ENCODE measurements at regions not wholly inside any gene's neighbourhood (a gene's known extent, or its start where the extent isn't known, plus 50 kb on each side); places are given as distances from the start of the nearest gene placed in this dataset.
"Not testable (repeated sequence)": the region's sequence is repeated elsewhere in the genome, so short reads cannot be mapped to it uniquely, and the experiment has no call there.

GRCh38 chrX:125089761-125090445, 229.8 kb upstream of the TEX13C start:
- DNase-seq, result no peak

DNA sequence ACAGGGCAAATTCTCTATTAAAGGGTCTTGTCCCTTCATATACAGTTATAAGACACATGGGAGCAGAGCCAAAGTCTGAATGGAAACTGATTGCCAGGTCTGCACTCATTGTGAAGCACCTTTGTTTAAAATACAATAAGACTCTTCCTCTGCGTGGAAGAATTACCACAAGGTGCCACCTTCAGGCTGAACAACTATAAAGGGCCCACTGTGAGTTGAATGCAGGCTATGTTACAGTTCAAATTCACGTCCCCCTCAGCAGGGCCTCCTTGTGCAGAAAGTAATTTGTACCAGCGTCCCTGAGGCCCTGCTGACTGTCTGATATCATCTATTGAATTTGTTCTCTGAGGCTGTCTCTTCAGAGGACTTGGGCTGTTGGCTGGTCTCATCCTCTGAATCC, 225.8 kb upstream of the TEX13C start:
- DNase-seq, result no peak

- DNase-seq, result no peak
Observed at GRCh38 chrX:125094901-125095300, 224.8 kb upstream of the TEX13C start.

GRCh38 chrX:125096469-125096868, 223.2 kb upstream of the TEX13C start:
- DNase-seq, result no peak

- no peak for DNase-seq
Observed at GRCh38 chrX:125096870-125097269, 222.8 kb upstream of the TEX13C start.

- peak; percentile 88 for DNase-seq
Observed at GRCh38 chrX:125101971-125102755, 217.5 kb upstream of the TEX13C start.

DNA sequence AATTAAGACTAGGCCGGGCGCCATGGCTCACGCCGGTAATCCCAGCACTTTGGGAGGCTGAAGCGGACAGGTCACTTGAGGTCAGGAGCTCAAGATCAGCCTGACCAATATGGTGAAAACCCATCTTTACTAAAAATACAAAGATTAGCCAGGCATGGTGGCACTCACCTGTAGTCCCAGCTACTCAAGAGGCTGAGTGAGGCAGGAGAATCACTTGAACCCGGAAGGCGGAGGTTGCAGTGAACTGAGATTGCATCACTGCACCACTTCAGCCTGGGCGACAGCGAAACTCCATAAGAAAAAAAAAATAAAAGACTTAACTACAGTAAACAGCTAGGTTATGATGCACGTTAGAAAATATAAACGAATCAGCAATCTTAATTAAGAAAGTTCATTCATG, 216.0 kb upstream of the TEX13C start:
- DNase-seq, result no peak

DNA sequence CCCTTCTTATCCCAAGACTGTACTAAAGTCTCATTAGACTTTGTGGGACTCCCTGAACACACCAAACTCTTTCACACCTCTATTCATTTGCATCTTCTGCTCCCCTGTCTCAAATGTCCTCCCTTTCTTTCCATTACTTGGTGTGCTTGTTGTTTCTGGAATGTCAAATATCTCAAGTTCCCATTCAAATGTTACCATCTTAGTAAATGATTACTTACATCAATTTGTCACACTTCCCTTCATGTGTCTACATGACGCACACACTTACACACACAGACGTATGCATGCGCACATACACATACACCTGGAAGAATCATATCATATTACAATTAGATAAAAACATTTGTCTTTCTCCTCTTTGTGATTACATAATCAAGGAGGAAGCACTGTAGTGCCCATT, 210.8 kb upstream of the TEX13C start:
- DNase-seq, result no peak

DNA sequence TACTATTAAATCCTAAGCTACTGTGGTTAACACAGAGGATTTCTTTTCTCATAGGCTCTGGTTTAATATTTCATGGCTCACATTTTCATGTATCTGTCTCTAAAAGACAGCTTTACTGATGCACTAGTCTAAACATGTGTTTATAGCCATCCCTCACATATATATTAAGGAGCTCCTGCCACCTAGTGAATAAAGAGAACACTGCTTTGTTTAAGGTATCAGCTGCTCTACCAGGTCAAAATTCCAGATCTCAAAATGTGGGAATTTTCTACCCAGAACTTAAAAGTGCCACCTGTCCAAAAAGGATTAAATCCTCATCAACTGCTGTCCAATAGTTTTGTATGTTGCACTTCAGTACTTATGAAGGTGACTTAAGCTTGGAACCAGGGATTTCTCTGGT, 188.5 kb upstream of the TEX13C start:
- DNase-seq, result peak; percentile 73

GRCh38 chrX:125132274-125132673, 187.4 kb upstream of the TEX13C start:
- DNase-seq, result peak; percentile 27

DNA sequence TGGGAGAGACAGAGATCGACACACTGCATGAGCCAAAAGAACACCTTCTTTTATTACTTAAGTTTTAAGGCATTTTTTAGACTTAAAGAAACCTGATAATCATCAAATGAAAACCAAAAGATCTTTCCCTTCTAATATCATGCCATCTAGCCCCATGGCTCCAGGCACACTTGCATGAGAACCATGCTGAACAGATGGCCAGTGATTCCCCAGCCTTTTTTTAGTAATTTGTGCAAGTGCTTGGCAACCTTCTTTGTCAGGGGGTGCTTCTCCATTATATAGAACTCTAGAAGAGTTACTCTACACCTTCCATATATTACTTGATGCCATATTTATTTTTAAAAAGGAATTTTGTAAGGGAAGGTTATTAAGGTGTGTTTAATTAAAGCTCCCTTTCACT, 182.2 kb upstream of the TEX13C start:
- peak; percentile 47 for DNase-seq

- no peak for DNase-seq
Observed at GRCh38 chrX:125150231-125150630, 169.4 kb upstream of the TEX13C start.

DNA sequence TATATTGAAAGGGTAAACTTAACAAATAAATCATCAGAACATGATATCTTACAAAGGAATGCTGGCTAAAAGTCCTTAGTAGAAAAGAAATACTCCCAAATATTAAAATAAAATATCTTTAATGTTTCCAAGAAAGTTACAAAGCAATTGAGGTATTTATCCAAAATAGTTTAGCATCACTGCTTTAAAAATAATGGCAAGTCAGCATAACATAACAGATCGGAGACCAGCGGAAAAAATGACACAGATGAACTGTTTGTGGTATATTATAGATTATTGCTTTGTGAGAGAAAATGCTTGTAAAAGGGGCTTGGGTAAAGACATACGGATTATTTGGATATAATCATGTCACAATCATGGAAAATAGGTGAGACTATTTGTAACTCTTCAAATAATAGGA, 168.5 kb upstream of the TEX13C start:
- DNase-seq, result no peak

- no peak for DNase-seq
Observed at GRCh38 chrX:125152011-125152410, 167.7 kb upstream of the TEX13C start.

GRCh38 chrX:125153621-125154020, 166.1 kb upstream of the TEX13C start:
- DNase-seq, result no peak

DNA sequence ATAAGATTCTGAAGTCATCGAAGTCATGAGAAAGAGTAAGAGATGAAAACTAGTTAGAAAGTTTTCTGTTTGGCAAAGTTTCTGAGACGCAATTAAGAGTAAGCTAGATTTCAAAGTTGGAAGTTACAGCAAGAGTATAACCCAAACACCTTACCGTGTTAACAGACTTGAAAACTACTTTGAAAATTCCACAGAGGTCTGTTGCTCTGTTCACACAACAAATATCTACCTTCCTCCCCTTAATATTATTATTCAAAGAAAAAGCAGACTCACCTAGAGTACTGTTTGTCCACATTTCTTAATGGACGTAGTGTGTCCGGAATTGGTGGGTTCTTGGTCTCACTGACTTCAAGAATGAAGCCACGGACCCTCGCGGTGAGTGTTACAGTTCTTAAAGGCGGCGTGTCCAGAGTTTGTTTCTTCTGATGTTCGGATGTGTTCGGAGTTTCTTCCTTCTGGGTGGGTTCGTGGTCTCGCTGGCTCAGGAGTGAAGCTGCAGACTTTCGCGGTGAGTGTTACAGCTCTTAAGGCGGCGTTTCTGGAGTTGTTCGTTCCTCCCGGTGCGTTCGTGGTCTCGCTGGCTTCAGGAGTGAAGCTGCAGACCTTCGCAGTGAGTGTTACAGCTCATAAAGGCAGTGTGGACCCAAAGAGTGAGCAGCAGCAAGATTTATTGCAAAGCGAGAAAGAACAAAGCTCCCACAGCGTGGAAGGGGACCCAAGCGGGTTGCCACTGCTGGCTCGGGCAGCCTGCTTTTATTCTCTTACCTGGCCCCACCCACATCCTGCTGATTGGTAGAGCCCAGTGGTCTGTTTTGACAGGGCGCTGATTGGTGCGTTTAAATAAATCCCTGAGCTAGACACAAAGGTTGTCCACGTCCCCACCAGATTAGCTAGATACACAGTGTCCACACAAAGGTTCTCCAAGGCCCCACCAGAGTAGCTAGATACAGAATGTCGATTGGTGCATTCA, 165.1 kb upstream of the TEX13C start:
- not testable (repeated sequence) for DNase-seq

GRCh38 chrX:125155296-125156033, 164.2 kb upstream of the TEX13C start:
- DNase-seq, result not testable (repeated sequence)

DNA sequence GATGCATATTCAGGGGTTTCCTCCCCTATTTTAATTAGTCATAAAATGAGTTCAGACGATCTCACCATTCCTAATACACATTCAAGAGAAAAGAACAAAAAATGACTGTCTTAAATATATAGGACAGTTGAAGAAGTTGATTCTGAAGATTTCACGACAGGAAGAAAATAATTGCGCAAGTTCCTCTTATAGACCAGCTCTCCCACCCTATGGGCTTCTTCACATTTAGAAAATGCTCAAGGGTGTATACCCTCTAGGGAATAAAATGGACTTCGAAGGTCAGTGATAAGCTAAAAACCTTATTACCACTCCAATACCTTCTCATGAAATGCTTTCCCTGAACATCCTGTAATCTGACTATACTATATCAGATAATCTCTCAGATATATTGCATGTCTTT, 149.2 kb upstream of the TEX13C start:
- no peak for DNase-seq

GRCh38 chrX:125172531-125172930, 147.1 kb upstream of the TEX13C start:
- DNase-seq, result no peak

GRCh38 chrX:125175991-125176584, 143.6 kb upstream of the TEX13C start:
- DNase-seq, result no peak

DNA sequence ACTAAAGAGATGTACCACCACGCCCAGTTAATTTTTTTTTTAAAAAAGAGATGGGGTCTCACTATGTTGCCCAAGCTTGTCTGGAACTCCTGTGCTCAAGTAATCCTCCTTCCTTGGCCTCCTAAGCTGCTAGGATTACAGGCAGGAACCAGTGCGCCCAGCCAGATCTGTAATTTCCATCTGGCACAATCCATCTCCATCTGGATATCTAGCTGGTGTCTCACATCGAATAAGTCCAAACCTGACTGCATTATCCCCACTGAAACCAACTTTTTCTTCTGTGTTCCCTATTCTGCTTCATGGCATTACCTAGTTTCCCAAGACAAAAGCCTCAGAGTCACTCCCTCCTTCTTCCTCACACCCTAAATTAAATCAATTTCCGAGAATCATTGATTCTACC, 125.8 kb upstream of the TEX13C start:
- DNase-seq, result no peak

DNA sequence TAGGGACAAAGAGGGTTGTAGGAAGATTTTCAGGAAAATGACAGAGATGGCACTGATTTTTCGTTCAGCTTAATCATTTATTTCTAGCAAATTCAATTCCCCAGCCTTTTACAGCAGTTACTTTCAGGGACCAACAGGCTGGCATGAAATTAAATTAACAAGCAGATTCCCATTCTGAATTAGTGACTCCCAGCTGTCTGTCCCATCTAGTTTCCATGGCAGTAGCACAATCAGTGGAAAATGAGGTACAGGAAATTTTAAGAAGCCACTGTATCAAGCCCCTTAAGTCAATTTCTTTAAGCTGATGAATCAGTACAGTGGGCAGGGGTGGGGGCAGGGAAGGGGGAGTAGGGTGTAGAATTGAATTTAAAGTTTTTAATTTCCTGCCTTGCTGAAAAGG, 121.1 kb upstream of the TEX13C start:
- DNase-seq, result peak; percentile 60
